DOHH2 (cell line): ENCODE measurements at regions not wholly inside any gene's neighbourhood (a gene's known extent, or its start where the extent isn't known, plus 50 kb on each side); places are given as distances from the start of the nearest gene placed in this dataset.

ENCODE experiments used
- EZH2phosphoT487 ChIP-seq: fragments of 200-600 bp; sonication (generic); IDR thresholded peaks from 2 replicates; pipeline ENCODE4 v1.6.1; 2017; ENCODE audit warnings: borderline replicate concordance, mild to moderate bottlenecking, antibody characterized with exemption, low read length, moderate library complexity, mixed read lengths
- TF ChIP-seq, protein P1 (sequence below): fragments of 200-600 bp; sonication (generic); IDR thresholded peaks from one replicate; pipeline ENCODE4 v1.5.1; 2014; ENCODE audit warnings: antibody characterized with exemption, mild to moderate bottlenecking, low read depth, low read length; ENCODE audit not compliant: poor library complexity, severe bottlenecking

DNA sequence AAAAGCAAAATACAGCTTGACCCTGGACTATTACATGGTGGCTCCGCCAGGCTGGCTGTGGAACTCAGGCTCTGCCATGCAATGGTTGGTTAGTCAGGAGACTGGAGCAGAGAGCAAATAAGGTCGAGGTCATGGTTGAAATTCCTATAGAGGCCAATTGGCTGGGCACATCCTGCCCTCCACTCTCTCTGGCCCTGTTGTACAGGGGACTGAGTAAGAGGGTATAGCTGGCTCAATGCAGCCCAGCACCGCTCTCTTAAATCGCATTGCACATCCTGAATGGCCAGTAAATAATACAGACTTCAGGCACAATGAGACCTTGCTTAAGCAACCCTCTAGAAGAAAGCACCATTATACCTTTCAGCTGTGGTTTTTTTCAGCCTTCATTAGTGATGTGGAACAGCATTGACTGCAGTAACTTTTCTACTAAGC lies 59.3 kb upstream of the PPP2R5A start:
- TF ChIP-seq, protein P1, sequence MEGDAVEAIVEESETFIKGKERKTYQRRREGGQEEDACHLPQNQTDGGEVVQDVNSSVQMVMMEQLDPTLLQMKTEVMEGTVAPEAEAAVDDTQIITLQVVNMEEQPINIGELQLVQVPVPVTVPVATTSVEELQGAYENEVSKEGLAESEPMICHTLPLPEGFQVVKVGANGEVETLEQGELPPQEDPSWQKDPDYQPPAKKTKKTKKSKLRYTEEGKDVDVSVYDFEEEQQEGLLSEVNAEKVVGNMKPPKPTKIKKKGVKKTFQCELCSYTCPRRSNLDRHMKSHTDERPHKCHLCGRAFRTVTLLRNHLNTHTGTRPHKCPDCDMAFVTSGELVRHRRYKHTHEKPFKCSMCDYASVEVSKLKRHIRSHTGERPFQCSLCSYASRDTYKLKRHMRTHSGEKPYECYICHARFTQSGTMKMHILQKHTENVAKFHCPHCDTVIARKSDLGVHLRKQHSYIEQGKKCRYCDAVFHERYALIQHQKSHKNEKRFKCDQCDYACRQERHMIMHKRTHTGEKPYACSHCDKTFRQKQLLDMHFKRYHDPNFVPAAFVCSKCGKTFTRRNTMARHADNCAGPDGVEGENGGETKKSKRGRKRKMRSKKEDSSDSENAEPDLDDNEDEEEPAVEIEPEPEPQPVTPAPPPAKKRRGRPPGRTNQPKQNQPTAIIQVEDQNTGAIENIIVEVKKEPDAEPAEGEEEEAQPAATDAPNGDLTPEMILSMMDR: no peak
- no peak for TF ChIP-seq EZH2phosphoT487
